IPS DF 6.9 (cell line): ENCODE measurements at regions not wholly inside any gene's neighbourhood (a gene's known extent, or its start where the extent isn't known, plus 50 kb on each side); places are given as distances from the start of the nearest gene placed in this dataset.

Source experiments
- DNase-seq: peaks from one replicate; pipeline ENCODE4 v3.0.0-alpha.2; 2013; ENCODE audit warnings: low read depth, low spot score
- H3K27ac ChIP-seq: one replicate; pipeline ENCODE4 v1.5.1; 2013; ENCODE audit warnings: low read length, control low read depth
- H3K27me3 ChIP-seq: 2 replicates; pipeline ENCODE4 v1.6.1; 2013; ENCODE audit warnings: mild to moderate bottlenecking, low read length; ENCODE audit not compliant: control insufficient read depth, insufficient read depth
- H3K36me3 ChIP-seq: 2 replicates; pipeline ENCODE4 v1.6.1; 2013; ENCODE audit warnings: low read length; ENCODE audit not compliant: control insufficient read depth, insufficient read depth
- H3K4me1 ChIP-seq: 2 replicates; pipeline ENCODE4 v1.6.1; 2013; ENCODE audit warnings: low read length; ENCODE audit not compliant: control insufficient read depth, insufficient read depth
- H3K4me3 ChIP-seq: 2 replicates; pipeline ENCODE4 v1.5.1; 2013; ENCODE audit warnings: mild to moderate bottlenecking, low read length
- H3K9me3 ChIP-seq: 2 replicates; pipeline ENCODE4 v1.6.1; 2013; ENCODE audit warnings: low read length, inconsistent platforms; ENCODE audit not compliant: control insufficient read depth, insufficient read depth
- WGBS: extraction: QIAGEN DNeasy Blood & Tissue Kit; methylation state at CpG from one replicate; pipeline ENCODE4 v1.1.7; 2013; ENCODE audit warnings: mixed read lengths, missing lambda C conversion rate; ENCODE audit not compliant: insufficient read length, insufficient coverage; 5-methylcytosine and 5-hydroxymethylcytosine counted together

DNA sequence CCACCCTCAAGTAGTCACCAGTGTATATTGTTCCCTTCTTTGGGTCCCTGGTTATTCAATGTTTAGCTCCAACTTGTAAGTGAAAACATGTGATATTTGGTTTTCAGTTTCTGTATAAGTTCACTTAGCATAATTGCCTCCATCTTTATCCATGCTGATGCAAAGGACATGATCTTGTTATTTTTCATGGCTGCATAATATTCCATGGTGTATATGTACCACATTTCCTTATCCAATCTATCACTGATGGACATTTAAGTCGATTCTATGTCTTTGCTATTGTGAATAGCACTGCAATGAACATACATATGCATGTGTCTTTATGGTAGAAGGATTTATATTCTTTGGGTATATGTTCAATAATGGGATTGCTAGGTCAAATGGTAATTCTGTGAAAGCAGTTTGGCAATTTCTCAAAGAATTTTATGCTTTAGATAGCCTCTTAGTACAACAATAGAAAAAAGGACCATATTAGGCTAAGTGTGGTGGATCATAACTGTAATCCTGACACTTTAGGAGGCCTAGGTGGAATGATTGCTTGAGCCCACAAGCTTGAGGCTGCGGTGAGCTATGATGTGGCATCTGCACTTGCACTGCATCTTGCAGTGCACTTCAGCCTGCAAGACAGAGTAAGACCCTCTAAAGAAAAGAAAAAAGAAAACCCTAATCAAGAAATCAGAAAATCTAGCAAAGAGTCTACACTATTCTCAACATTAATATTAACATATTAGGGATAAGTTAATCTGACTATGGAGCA, 468.5 kb upstream of the FAT3 start:
- no peaks in the 10 kb centered on the region for H3K9me3 ChIP-seq
- no peak overlapping the region for H3K27ac ChIP-seq
- no peak overlapping the region for H3K4me3 ChIP-seq
- no peaks in the 10 kb centered on the region for H3K27me3 ChIP-seq
- H3K4me1 ChIP-seq = no peaks in the 10 kb centered on the region
- no CpG with 5 or more reads among the region's 2 CpGs for WGBS
- no peak for DNase-seq
- no peaks in the 10 kb centered on the region for H3K36me3 ChIP-seq

DNA sequence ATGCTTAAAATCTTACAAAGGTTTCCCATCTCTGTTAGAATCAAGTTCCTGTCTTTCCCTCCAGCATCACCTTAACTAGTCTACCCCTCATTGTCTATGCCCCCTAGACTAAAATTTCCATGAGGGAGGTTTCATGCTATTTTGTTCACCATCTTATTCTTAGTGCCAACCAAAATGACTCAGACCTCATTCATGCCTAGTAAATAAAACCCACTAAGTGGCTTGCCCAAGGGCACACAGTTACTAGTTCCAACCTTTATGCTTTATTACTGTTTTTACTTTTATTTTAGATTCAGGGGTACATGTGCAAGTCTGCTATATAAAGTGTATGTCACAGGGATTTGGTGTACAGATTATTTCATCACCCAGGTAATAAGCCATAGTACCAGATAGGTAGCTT, 469.1 kb upstream of the FAT3 start:
- Histone ChIP-seq H3K9me3 (no peaks in the 10 kb centered on the region), H3K27me3 (no peaks in the 10 kb centered on the region), H3K27ac (no peak overlapping the region), H3K36me3 (no peaks in the 10 kb centered on the region), H3K4me1 (no peaks in the 10 kb centered on the region), H3K4me3 (no peak overlapping the region)
- no peak for DNase-seq

DNA sequence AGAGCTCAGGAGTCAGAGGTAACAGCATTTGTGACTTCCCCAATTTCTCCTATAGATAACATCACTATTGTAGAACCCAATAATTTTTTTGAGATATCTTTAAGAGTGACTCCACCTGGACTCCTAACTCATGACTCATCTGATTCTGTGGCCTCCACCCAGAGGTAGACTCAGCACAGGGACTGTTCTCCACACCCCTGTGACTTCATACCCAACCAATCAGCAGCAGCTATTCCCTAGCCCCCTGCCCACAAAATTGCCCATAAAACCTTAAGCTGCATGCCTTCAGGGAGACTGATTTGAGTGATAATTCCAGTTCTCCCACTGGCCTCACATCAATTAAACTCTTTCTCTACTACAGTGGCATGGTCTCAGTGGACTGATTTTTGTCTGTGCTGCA, 475.4 kb upstream of the FAT3 start:
- no peak for DNase-seq
- no peaks in the 10 kb centered on the region for H3K9me3 ChIP-seq
- H3K36me3 ChIP-seq = no peaks in the 10 kb centered on the region
- H3K27me3 ChIP-seq = no peaks in the 10 kb centered on the region
- H3K4me1 ChIP-seq = no peaks in the 10 kb centered on the region
- H3K4me3 ChIP-seq = no peak overlapping the region
- H3K27ac ChIP-seq = no peak overlapping the region

DNA sequence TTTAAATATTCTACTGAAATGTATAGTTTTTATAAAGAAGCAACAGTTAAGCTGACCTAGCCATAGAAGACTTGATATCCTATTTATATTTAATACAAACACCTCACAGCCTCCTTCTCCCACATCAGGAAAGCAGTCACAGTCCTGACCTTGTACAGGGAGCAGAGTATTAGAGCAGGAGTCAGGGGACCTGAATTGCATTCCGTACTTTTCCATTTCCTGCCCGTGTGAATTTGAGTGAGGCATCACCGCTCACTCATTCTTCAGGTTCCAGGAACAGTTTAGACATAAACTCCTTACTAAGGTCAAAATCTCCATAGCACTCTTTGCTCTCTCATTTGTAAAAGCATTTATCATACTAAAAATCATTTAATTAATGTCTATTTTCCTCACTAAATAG, 482.5 kb upstream of the FAT3 start:
- Histone ChIP-seq H3K4me1 (no peaks in the 10 kb centered on the region; the same call in 1 of the 2 replicates), H3K9me3 (no peaks in the 10 kb centered on the region), H3K36me3 (no peaks in the 10 kb centered on the region), H3K27me3 (no peaks in the 10 kb centered on the region), H3K4me3 (no peak overlapping the region), H3K27ac (no peak overlapping the region)
- WGBS = no CpG with 5 or more reads among the region's 3 CpGs
- no peak for DNase-seq

DNA sequence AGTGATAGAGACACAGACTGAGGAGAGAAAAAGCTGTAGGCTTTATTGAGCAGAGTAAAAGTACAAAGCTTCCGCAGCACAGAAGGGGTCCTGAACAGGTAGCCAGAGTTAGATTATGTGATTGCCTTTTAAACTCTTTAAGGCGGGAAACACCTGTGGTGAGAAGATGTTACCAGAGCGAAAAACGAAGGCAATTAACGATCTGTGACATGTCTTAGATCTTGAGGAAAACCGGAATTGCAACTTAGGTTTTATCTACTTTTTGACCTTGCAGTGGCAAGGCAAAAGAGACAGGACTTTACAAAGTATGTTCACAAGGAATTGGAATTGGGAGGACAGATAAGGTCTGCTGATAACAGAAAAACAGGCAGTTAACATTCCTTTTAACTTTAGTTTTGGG, 493.6 kb upstream of the FAT3 start:
- no peak overlapping the region for H3K4me3 ChIP-seq
- WGBS = no CpG with 5 or more reads among the region's 6 CpGs
- H3K4me1 ChIP-seq = peaks cover 3% of the 10 kb centered on the region; the same call in 1 of the 2 replicates
- DNase-seq = no peak
- H3K9me3 ChIP-seq = no peaks in the 10 kb centered on the region
- no peaks in the 10 kb centered on the region for H3K27me3 ChIP-seq
- no peak overlapping the region for H3K27ac ChIP-seq
- H3K36me3 ChIP-seq = no peaks in the 10 kb centered on the region

DNA sequence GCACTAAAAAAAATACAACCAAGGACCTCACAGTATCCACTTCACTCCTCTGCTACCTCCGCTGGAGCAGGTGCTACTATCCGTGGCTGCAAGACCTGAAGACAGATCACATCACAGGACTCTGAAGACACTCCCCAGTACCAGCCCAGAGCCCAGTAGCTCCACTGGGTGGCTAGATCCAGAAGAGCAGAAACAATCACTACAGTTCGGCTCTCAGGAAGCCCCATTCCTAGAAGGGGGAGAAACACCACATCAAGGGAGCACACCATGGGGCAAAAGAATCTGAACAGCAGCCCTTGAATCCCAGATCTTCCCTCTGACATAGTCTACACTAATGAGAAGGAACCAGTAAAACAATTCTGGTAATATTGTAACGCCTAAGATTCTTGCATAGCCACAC, 494.0 kb upstream of the FAT3 start:
- Histone ChIP-seq H3K4me3 (no peak overlapping the region), H3K36me3 (no peaks in the 10 kb centered on the region), H3K4me1 (peaks cover 3% of the 10 kb centered on the region; the same call in 1 of the 2 replicates), H3K27ac (no peak overlapping the region), H3K27me3 (no peaks in the 10 kb centered on the region), H3K9me3 (no peaks in the 10 kb centered on the region)
- DNase-seq = no peak
- WGBS = no CpG with 5 or more reads among the region's 4 CpGs

DNA sequence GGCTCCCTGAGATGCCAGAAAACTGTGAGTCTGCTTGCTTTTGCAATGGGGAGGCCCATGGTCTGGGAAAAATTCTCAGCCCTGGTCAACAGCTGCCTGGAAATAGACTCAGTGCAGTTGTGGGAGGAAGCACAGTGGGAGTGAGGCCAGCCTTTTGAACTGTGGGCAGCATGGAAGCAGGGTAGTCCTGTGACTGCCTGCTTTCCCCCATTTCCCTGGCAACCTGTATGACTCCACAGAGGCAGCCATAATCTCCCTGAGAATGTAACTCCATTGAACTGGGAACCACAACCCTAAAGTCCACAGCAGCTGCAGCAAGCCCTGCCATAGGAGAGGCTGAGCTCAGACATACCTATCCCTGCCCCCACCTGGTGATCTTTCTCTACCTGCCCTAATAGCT, 494.6 kb upstream of the FAT3 start:
- DNase-seq = no peak
- H3K9me3 ChIP-seq = no peaks in the 10 kb centered on the region
- peaks cover 3% of the 10 kb centered on the region; the same call in 1 of the 2 replicates for H3K4me1 ChIP-seq
- H3K27ac ChIP-seq = no peak overlapping the region
- no peaks in the 10 kb centered on the region for H3K36me3 ChIP-seq
- H3K27me3 ChIP-seq = no peaks in the 10 kb centered on the region
- H3K4me3 ChIP-seq = no peak overlapping the region

DNA sequence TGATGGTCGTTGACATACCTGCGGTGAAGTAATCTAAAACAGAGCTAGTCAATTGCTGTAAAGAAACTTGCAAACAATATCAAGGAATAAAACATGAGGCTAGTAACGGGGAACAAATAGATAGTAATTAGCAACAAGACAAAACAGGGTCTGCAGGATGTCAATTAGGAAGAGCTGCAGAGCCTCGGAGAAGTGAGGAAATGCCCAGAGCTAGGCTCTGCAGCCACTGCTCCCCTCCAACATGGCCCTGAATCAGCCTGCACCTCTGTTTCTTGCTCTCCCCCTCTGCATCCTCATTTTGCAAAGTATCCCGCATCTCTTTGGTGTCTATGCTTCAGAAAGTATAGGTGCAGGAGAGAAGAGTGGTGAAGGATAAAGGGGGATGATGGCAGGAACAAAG, 507.4 kb upstream of the FAT3 start:
- Histone ChIP-seq H3K27me3 (no peaks in the 10 kb centered on the region), H3K9me3 (no peaks in the 10 kb centered on the region), H3K27ac (no peak overlapping the region), H3K4me1 (no peaks in the 10 kb centered on the region), H3K4me3 (no peak overlapping the region), H3K36me3 (no peaks in the 10 kb centered on the region)
- no CpG with 5 or more reads among the region's 5 CpGs for WGBS
- peak; percentile 20 for DNase-seq

DNA sequence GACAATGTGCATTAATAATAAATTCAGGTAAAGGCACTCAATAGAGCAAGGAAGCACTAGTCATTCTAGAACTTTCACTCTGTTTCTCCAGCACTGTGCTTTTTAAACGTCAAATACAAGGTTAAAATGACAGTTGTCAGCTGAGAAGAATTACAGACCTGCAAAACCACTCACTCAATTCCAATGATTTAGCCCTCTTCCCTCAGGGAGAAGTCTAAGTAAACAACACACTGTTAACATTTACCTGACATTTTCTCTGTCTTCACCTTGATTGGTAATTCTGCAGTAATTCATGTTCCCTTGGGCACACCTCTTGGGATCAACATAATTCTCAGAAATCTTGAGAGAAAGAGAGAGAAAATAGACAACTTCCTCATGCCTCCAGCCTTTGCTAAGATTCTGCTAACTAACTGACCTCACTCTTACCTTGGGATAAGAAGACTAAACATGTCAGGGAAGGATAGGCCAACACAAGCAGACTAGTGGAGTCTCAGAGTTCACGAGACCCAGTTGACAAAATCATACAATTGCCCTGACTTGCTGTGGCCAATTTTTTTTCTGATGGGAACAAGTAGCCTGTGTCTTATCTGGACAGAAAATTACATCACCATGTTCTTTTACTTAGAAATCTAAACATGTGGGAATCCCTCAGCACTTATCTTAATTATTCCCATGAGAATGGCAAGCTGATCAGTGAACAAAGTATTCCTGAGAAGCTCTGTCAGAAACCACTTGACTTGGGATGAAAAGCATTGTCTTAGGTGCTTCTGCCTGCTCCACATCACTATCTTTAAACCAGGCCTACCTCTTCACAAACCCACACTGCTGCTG, 516.8 kb upstream of the FAT3 start:
- Histone ChIP-seq H3K4me3 (no peak overlapping the region), H3K4me1 (no peaks in the 10 kb centered on the region), H3K9me3 (no peaks in the 10 kb centered on the region), H3K36me3 (no peaks in the 10 kb centered on the region), H3K27ac (no peak overlapping the region), H3K27me3 (no peaks in the 10 kb centered on the region)
- DNase-seq = no peak
- WGBS = no CpG with 5 or more reads among the region's 2 CpGs

DNA sequence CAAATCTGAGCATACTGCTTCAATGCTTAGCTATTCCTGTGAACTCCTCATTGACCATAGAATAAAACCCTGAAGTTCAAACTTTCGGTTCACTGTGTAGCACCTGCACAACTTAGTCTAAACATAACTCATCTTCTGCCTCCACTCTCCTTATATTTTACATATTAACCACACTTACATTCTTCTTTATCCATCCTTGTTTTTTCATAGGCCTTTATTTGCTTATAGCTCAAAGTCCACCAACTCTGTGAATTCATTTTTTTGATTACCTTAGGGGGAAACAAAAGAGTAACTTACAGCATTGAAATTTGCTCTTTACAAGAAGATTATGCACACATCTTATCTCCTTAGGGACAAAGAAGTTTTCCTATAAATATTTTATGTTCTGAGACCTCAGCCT, 521.6 kb upstream of the FAT3 start:
- Histone ChIP-seq H3K27ac (no peak overlapping the region), H3K27me3 (no peaks in the 10 kb centered on the region), H3K36me3 (no peaks in the 10 kb centered on the region), H3K4me1 (no peaks in the 10 kb centered on the region), H3K9me3 (no peaks in the 10 kb centered on the region), H3K4me3 (no peak overlapping the region)
- no peak for DNase-seq
- WGBS = no CpG with 5 or more reads among the region's 1 CpG

DNA sequence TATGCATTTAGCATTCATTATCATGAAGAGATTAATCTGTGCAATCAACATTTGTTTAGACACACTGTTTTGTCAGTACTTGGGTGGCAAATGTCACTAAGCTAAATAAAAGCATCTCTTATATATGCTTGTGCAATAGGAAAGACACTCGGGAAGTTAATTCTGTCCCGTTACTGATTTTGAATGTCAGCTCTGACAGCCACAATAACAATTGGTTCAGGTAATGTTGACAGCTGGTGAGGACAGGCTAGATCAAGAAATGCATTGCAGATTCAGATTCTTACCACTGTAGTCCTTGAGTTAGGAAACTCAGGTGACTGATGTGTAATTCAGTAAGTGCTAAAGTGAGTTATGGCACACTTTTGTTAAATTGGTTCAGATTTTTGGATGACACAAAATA, 523.8 kb upstream of the FAT3 start:
- no peak overlapping the region for H3K4me3 ChIP-seq
- H3K27me3 ChIP-seq = no peaks in the 10 kb centered on the region
- H3K9me3 ChIP-seq = no peaks in the 10 kb centered on the region
- WGBS = no CpG with 5 or more reads among the region's 2 CpGs
- H3K27ac ChIP-seq = no peak overlapping the region
- no peaks in the 10 kb centered on the region for H3K36me3 ChIP-seq
- no peaks in the 10 kb centered on the region for H3K4me1 ChIP-seq
- no peak for DNase-seq
